ENCODE measurements at regions not wholly inside any gene's neighbourhood (a gene's known extent, or its start where the extent isn't known, plus 50 kb on each side); places are given as distances from the start of the nearest gene placed in this dataset.

GRCh38 chr2:226396541-226396940, 403.1 kb downstream of the IRS1 start:
- DNase-seq (ENCODE audit: low spot score), result no peak

DNA sequence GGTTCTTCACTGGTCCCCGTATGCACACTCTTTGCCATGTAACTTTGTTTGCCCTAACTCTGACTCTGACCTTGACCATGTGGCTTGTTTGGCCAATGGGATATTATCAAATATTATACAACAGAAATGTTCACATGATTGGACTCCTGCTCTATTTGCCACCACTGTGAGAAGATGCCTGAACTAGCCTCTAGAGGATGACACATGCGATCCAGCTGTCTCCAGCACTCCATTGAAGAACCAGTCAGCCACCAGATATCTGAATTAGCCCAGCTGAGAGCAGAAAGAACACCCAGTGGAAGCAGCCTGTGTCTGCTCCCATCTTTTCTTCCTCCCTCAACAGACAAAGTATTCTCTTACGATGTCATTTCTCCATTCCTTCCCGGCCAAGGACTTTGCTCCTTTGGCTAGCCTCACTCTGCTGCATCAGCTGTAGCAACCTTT, 412.1 kb downstream of the IRS1 start:
- no peak for DNase-seq (ENCODE audit: low spot score)

- no peak for DNase-seq (ENCODE audit: low spot score)
These were observed 416.2 kb downstream of the IRS1 start for GRCh38 chr2:226383461-226383860.

GRCh38 chr2:226380679-226381078, 418.9 kb downstream of the IRS1 start:
- DNase-seq (ENCODE audit: low spot score), result no peak

GRCh38 chr2:226378753-226379705, 420.6 kb downstream of the IRS1 start:
- DNase-seq (ENCODE audit: low spot score), result no peak

DNA sequence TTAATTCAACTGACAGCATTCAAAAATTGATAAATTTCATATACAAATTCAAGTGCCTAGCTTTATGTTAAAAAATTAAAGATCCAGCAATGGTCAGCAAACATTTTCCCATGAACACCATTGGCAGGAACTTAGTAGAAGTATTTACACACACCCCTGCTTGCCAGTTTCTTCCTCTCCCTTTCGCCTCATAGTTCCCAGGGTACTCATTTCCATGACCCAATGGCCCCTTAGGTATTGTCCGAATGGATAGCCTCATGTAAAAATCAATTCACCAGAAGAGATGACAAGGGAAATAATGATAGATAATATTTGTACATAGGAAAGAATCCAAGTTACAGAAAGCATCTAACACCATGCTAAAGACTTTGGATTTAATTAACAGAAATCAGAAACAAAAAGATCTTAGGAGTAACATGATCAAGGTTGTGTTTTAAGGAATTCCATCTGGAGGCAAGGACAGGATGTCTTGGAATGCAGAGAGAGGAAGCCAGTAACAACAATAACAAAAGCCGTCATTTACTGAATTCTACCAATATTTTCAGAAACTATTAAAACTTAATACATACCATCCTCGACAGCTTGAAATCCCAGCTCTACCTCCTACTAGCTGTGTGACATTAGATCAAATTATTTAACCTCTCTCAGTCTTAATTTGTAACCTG, 423.0 kb downstream of the IRS1 start:
- no peak for DNase-seq (ENCODE audit: low spot score)

GRCh38 chr2:226366920-226367319, 432.7 kb downstream of the IRS1 start:
- no peak for DNase-seq (ENCODE audit: low spot score)

GRCh38 chr2:226364217-226364616, 435.4 kb downstream of the IRS1 start:
- DNase-seq (ENCODE audit: low spot score), result no peak

DNA sequence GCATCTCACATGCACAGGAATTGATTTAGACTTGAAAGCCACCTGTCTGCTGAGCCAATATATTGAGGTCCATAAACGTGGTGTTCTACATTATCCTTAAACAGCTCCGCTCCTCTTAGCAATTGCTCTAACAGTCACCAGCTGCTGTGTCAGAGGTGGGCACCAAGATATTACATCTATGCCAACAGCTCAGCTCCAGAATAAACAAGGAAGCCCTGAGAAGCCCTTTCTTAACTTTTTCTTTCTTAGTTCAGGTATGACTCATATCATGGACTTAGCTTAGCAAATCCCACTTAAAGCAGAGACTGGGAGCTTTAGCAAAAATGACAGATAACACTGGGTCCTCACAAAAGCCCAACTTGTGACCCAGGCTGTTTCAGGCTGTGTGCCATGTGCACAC, 436.6 kb downstream of the IRS1 start:
- DNase-seq (ENCODE audit: low spot score), result no peak

GRCh38 chr2:226360658-226361057, 439.0 kb downstream of the IRS1 start:
- no peak for DNase-seq (ENCODE audit: low spot score)

DNA sequence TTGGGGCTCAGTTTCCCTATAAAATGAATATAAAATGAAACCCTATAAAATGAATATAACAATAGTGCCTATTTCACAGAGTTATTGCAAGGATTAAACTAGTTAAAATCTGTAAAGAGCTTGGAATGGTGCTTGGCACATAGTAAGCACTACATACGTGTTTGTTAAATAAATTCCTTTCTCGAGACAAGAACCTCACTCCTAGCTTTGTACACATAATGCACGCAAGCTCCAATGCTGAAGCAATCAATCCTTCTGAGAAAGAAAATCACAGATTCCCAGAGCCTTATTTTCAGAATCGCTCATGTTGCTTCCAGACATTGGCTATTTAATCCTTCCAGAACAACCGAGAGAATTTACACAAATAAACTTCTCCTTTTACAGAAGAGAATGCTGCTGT, 440.9 kb downstream of the IRS1 start:
- no peak for DNase-seq (ENCODE audit: low spot score)

GRCh38 chr2:226357816-226358215, 441.8 kb downstream of the IRS1 start:
- DNase-seq (ENCODE audit: low spot score), result no peak

DNA sequence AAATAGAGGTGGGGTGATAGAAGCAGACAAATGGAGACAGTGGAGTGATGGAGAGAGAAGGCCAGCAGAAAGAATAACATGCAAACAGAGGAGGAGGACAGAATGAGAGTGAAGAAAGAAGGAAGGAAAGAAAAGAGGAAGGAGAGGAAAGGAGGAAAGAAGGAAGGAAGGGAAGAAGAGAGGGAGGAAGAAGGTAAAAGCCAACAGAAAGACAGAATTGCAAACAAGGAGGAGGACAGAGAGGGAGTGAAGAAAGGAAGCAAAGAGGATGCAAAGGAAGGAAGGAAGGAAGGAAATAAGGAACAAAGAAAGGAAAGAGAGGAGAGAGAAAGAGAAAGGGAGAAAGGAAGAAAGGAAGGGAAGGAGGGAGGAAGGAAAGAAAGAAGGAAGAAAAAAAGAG, 444.0 kb downstream of the IRS1 start:
- no peak for DNase-seq (ENCODE audit: low spot score)

GRCh38 chr2:226354434-226354833, 445.2 kb downstream of the IRS1 start:
- no peak for DNase-seq (ENCODE audit: low spot score)

- DNase-seq (ENCODE audit: low spot score), result no peak
These were observed 446.6 kb downstream of the IRS1 start for GRCh38 chr2:226352941-226353560.

DNA sequence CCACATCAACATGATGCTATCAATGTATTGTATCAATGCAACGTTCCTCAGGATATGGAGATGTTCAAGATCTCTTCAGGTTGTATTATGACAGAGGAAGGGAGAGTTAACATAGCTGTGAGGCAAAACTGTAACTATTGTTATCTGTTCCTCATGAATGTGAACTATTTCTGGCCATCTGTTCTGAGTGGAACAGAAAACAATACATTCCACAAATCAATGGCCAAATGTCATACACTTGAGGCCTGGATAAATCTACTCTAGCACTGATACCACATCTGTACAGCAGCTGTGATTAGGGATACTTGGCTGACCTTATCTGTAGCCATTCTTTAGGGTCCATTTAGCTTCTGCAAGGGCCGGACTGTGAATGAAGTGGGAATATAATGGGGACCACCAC, 447.9 kb downstream of the IRS1 start:
- no peak for DNase-seq (ENCODE audit: low spot score)

- no peak for DNase-seq (ENCODE audit: low spot score)
These were observed 460.0 kb downstream of the IRS1 start for GRCh38 chr2:226339616-226340015.

GRCh38 chr2:226338825-226339224, 460.8 kb downstream of the IRS1 start:
- no peak for DNase-seq (ENCODE audit: low spot score)

DNA sequence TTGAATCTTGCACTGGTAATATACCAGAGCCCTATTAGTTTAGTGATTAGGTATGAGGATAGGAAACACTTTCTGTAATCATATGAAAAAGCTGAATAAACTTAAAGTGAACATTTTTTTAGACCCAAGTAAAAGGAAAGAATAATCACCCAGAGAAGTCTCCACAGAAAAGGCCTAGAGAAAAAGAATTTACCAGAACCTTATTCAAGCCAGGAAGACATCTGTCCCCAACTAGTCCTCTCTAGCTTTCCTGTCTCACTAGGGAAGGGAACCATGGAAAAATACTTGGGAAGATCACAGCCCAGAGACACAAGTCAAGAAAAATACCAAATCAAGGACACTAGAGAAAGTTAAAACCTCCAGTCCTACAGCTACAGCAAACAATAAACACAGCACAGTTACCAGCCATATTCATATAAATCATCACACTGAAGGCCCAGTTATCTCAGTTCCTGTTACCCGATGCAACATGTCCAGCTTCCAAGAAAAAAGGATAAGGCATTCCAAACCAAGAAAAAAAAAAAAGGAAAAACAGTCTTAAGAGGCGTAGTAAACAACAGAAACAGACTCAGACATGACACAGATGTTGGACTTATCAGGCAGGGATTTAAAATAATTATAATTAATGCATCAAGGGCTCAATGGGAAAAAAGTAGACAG, 461.5 kb downstream of the IRS1 start:
- no peak for DNase-seq (ENCODE audit: low spot score)

DNA sequence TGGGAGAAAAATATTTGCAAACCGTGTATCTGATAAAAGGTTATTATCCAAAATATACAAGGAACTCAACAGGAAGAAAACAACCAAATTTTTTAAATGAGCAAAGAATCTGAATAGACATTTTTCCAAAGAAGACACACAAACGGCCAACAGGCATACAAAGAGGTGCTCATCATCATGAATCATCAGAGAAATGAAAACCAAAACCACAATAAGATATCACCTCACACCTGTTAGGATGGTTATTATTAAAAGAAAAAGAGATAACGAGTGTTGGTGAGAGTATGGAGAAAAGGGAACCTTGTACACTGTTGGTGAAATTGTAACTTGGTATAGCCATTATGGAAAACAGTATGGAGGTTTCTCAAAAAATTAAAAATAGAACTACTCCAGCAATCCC, 463.3 kb downstream of the IRS1 start:
- no peak for DNase-seq (ENCODE audit: low spot score)

DNA sequence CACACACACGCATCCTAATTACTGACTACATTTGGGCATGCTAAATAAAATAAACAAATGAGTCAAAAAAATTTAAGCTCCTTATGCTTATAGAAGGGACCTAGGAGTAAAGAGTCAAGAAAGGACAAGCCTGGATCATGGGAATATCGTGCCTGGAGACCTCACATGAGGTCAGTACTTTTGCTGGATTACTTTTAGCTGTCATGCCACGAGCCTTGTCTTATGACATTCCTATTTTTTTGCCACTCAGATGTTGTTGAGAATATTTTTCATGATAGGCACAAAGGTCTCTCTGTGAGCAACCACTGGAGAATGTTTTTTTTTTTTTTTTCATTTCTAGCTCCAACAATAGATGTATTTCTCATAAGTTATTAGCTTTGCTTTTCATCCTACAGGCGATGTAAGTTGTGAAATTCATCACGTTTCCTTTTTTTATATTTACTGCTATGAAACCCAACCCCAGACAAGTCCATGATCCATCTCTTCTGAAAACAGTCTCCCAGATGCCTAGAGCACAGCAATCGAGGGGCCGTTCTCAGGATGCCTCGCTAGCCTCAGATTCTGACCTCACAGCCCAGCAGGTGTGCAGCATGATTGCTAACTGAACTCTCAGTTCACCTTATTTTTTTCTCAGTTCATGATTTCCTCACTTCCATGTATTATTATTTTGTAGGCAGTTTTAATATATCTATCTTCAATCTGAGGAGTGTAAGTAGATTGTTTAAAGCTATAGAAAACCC, 464.5 kb downstream of the IRS1 start:
- DNase-seq (ENCODE audit: low spot score), result no peak
